ENCODE measurements at regions not wholly inside any gene's neighbourhood (a gene's known extent, or its start where the extent isn't known, plus 50 kb on each side); places are given as distances from the start of the nearest gene placed in this dataset.
"Not testable (repeated sequence)": the region's sequence is repeated elsewhere in the genome, so short reads cannot be mapped to it uniquely, and the experiment has no call there.

DNA sequence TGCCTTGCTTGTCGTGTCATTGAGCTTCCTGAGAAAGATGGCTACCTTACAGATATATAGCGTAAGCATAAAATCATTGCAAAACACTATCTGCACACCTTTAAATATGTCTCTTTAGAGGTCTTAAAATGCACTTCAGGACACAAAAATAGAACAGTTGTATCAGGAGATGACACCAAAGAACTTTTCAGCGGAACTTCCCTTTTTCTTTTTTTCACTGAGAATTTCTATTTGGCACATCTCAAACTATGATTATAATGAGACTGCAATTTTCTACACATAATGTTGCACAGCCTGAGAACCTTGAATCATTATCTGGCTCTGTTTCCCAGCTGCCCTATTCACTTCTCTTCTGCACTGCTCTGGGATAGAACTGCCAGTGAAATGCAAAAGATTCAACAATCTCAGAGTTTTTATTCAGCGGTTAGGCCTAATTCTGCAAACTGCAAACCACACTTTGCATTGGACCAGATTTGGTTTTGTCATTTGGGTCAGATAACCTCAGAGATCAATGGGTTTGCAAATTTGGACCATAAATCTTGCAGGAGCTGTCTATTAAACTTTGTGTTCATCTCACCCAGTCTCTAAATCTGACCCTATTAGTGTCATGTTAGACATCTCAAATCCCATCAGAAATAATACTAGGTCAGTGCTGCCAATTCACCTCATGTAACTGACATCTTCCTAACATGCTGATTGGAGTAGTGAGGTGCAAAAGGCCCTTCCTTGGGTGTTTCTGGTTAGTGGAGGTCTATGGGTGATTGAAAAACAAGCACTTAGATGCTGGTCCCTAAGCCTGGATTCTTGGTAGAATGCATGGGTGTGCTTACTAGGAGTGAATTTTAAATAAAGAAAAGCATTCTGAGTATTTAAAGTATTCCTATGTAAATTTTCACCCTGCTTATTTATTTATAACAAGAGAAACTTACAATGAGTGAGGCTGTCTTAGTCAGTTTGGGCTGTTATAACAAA lies 382.7 kb downstream of the UTRN start:
- DNase-seq (ENCODE audit: low read depth, low spot score), result no peak
- Histone ChIP-seq H3K36me3 (ENCODE audit: control insufficient read depth, insufficient read depth, low read length) (no peaks in the 10 kb centered on the region), H3K4me3 (ENCODE audit: low read length) (no peak overlapping the region), H3K27me3 (ENCODE audit: control insufficient read depth, insufficient read depth, low read length) (no peaks in the 10 kb centered on the region), H3K27ac (ENCODE audit: low read length) (no peak overlapping the region), H3K4me1 (ENCODE audit: control insufficient read depth, insufficient read depth, low read length) (no peaks in the 10 kb centered on the region), H3K9me3 (ENCODE audit: control insufficient read depth, insufficient read depth, low read length) (no peaks in the 10 kb centered on the region)
- WGBS (ENCODE audit: insufficient coverage, insufficient read length), result no CpG with 5 or more reads among the region's 4 CpGs

- no CpG with 5 or more reads among the region's 1 CpG for WGBS (ENCODE audit: insufficient coverage, insufficient read length)
- H3K36me3 ChIP-seq (ENCODE audit: control insufficient read depth, insufficient read depth, low read length); H3K27ac ChIP-seq (ENCODE audit: low read length); H3K9me3 ChIP-seq (ENCODE audit: control insufficient read depth, insufficient read depth, low read length); H3K4me1 ChIP-seq (ENCODE audit: control insufficient read depth, insufficient read depth, low read length); H3K27me3 ChIP-seq (ENCODE audit: control insufficient read depth, insufficient read depth, low read length); DNase-seq (ENCODE audit: low read depth, low spot score); H3K4me3 ChIP-seq (ENCODE audit: low read length): not testable (repeated sequence)
Observed at GRCh38 chr6:144670259-144670658, 385.1 kb downstream of the UTRN start.

DNA sequence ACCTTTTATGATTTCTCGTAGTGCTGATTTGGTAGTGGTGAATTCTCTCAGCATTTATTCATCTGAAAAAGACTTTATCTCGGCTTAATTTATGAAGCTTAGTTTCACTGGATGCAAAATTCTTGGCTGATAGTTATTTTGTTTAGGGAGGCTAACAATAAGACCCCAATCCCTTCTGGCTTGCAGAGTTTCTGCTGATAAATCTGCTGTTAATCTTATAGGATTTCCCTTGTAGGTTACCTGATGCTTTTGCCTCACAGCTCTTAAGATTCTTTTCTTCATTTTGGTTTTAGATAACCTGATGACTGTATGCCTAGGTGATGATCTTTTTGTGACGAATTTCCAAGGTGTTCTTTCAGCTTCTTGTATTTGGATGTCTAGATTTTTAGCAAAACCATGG lies 388.7 kb downstream of the UTRN start:
- Histone ChIP-seq H3K4me1 (ENCODE audit: control insufficient read depth, insufficient read depth, low read length) (peaks cover 2% of the 10 kb centered on the region), H3K27me3 (ENCODE audit: control insufficient read depth, insufficient read depth, low read length) (no peaks in the 10 kb centered on the region), H3K9me3 (ENCODE audit: control insufficient read depth, insufficient read depth, low read length) (no peaks in the 10 kb centered on the region), H3K27ac (ENCODE audit: low read length) (no peak overlapping the region), H3K4me3 (ENCODE audit: low read length) (no peak overlapping the region), H3K36me3 (ENCODE audit: control insufficient read depth, insufficient read depth, low read length) (no peaks in the 10 kb centered on the region)
- DNase-seq (ENCODE audit: low read depth, low spot score), result no peak
- no CpG with 5 or more reads among the region's 3 CpGs for WGBS (ENCODE audit: insufficient coverage, insufficient read length)

- Histone ChIP-seq H3K27ac (ENCODE audit: low read length) (no peak overlapping the region), H3K27me3 (ENCODE audit: control insufficient read depth, insufficient read depth, low read length) (no peaks in the 10 kb centered on the region), H3K4me3 (ENCODE audit: low read length) (no peak overlapping the region), H3K4me1 (ENCODE audit: control insufficient read depth, insufficient read depth, low read length) (peaks cover 2% of the 10 kb centered on the region), H3K9me3 (ENCODE audit: control insufficient read depth, insufficient read depth, low read length) (no peaks in the 10 kb centered on the region), H3K36me3 (ENCODE audit: control insufficient read depth, insufficient read depth, low read length) (no peaks in the 10 kb centered on the region)
- no peak for DNase-seq (ENCODE audit: low read depth, low spot score)
- no CpG with 5 or more reads among the region's 6 CpGs for WGBS (ENCODE audit: insufficient coverage, insufficient read length)
Observed at GRCh38 chr6:144675231-144675861, 390.2 kb downstream of the UTRN start.

GRCh38 chr6:144676310-144676709 lies 391.2 kb downstream of the UTRN start:
- H3K9me3 ChIP-seq (ENCODE audit: control insufficient read depth, insufficient read depth, low read length); H3K4me3 ChIP-seq (ENCODE audit: low read length); H3K4me1 ChIP-seq (ENCODE audit: control insufficient read depth, insufficient read depth, low read length); H3K27ac ChIP-seq (ENCODE audit: low read length); DNase-seq (ENCODE audit: low read depth, low spot score); H3K27me3 ChIP-seq (ENCODE audit: control insufficient read depth, insufficient read depth, low read length); H3K36me3 ChIP-seq (ENCODE audit: control insufficient read depth, insufficient read depth, low read length): not testable (repeated sequence)
- WGBS (ENCODE audit: insufficient coverage, insufficient read length), result no CpG with 5 or more reads among the region's 3 CpGs

GRCh38 chr6:144677263-144677662 lies 392.1 kb downstream of the UTRN start:
- not testable (repeated sequence) for H3K27ac ChIP-seq (ENCODE audit: low read length); DNase-seq (ENCODE audit: low read depth, low spot score); H3K9me3 ChIP-seq (ENCODE audit: control insufficient read depth, insufficient read depth, low read length); H3K4me3 ChIP-seq (ENCODE audit: low read length); H3K36me3 ChIP-seq (ENCODE audit: control insufficient read depth, insufficient read depth, low read length); H3K27me3 ChIP-seq (ENCODE audit: control insufficient read depth, insufficient read depth, low read length); H3K4me1 ChIP-seq (ENCODE audit: control insufficient read depth, insufficient read depth, low read length)
- no CpG with 5 or more reads among the region's 4 CpGs for WGBS (ENCODE audit: insufficient coverage, insufficient read length)

DNA sequence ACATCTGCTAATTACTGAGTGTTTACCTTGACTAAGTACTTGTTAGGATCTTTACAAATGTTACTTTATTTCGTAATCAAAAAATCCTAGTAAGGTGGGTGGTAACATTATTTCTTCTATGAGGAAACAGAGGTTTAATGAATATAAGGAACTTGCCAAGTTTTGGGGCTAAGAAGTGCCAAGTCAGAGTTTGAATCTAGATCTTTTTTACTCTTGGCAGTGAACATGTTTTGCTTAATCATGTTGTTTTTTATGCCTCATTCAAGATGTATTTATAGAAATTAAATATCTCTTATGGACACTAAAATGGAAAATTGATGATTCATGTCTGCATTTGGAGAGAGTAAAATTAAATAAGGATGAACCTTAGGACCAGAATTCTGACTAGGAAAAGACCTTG lies 393.7 kb downstream of the UTRN start:
- H3K4me1 ChIP-seq (ENCODE audit: control insufficient read depth, insufficient read depth, low read length), result peaks cover 2% of the 10 kb centered on the region
- no CpG with 5 or more reads among the region's 1 CpG for WGBS (ENCODE audit: insufficient coverage, insufficient read length)
- no peaks in the 10 kb centered on the region for H3K36me3 ChIP-seq (ENCODE audit: control insufficient read depth, insufficient read depth, low read length)
- no peak overlapping the region for H3K27ac ChIP-seq (ENCODE audit: low read length)
- H3K27me3 ChIP-seq (ENCODE audit: control insufficient read depth, insufficient read depth, low read length), result no peaks in the 10 kb centered on the region
- H3K9me3 ChIP-seq (ENCODE audit: control insufficient read depth, insufficient read depth, low read length), result no peaks in the 10 kb centered on the region
- H3K4me3 ChIP-seq (ENCODE audit: low read length), result no peak overlapping the region
- no peak for DNase-seq (ENCODE audit: low read depth, low spot score)

DNA sequence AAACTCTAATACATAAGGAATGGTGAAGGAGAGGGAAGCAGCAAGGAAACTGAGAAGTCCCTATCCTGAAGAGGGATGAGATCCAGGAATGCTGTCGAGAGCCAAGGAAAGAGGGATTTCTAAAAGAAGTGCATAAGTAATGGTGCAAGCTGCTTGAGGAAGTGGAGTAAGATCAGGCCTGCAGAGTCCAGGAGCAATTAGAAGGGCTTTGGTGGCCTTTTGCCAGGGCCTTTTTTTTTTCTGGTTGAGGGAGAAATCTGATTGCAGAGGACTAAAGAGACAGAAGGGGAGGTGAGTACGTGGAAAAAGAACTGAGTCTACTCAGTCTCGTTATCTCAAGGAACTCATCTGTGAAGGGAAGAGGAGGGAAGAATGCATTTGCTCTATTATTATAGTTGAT lies 396.2 kb downstream of the UTRN start:
- Histone ChIP-seq H3K36me3 (ENCODE audit: control insufficient read depth, insufficient read depth, low read length) (no peaks in the 10 kb centered on the region), H3K9me3 (ENCODE audit: control insufficient read depth, insufficient read depth, low read length) (no peaks in the 10 kb centered on the region), H3K4me1 (ENCODE audit: control insufficient read depth, insufficient read depth, low read length) (no peaks in the 10 kb centered on the region), H3K4me3 (ENCODE audit: low read length) (no peak overlapping the region), H3K27me3 (ENCODE audit: control insufficient read depth, insufficient read depth, low read length) (no peaks in the 10 kb centered on the region), H3K27ac (ENCODE audit: low read length) (no peak overlapping the region)
- WGBS (ENCODE audit: insufficient coverage, insufficient read length), result no CpG with 5 or more reads among the region's 3 CpGs
- DNase-seq (ENCODE audit: low read depth, low spot score), result no peak

DNA sequence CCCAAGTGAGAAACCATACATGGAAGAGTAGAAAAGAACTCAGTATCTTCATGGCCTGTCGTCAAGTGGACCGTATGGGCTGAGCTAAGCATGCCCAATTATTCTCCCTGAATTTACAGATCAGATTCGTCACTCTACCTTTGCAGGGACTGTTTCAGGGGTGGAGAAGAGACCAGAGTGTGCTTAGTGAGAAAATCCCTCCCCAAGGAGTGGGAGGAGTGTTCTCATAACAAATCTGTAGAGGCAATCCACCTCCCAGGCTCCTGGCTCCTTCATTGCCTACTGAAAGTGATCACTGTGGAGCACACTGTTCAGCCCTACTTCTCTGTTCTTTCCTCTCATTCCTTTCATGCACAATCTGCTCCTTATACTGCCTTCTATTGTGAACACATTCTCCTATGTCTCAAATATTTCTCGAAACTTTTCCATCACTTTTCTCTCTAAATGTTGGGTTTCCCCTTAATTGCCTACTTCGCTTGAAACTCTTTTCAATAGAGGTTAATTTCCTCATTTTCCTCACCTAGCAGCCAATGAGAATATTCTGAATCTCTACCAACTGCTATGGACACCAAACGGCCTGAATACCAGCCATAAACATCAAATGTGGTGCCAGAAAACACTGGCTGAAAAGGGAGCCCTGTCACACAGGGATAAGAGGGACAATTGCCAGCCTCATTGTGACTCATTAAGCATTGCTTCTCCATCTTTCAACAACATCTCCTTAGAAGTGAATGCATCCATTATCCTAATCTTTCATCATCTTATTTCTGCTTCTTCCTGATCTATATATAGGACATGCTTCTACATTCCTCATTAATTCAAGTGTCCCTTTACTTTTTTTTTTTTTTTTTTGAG lies 398.3 kb downstream of the UTRN start:
- no peaks in the 10 kb centered on the region for H3K4me1 ChIP-seq (ENCODE audit: control insufficient read depth, insufficient read depth, low read length)
- H3K27ac ChIP-seq (ENCODE audit: low read length), result no peak overlapping the region
- no peak for DNase-seq (ENCODE audit: low read depth, low spot score)
- WGBS (ENCODE audit: insufficient coverage, insufficient read length), result 100% methylated on average over 1 of the region's 6 CpGs
- no peaks in the 10 kb centered on the region for H3K27me3 ChIP-seq (ENCODE audit: control insufficient read depth, insufficient read depth, low read length)
- no peaks in the 10 kb centered on the region for H3K36me3 ChIP-seq (ENCODE audit: control insufficient read depth, insufficient read depth, low read length)
- no peak overlapping the region for H3K4me3 ChIP-seq (ENCODE audit: low read length)
- H3K9me3 ChIP-seq (ENCODE audit: control insufficient read depth, insufficient read depth, low read length), result no peaks in the 10 kb centered on the region

- Histone ChIP-seq H3K9me3 (ENCODE audit: control insufficient read depth, insufficient read depth, low read length) (no peaks in the 10 kb centered on the region), H3K27me3 (ENCODE audit: control insufficient read depth, insufficient read depth, low read length) (no peaks in the 10 kb centered on the region), H3K4me1 (ENCODE audit: control insufficient read depth, insufficient read depth, low read length) (peaks cover 2% of the 10 kb centered on the region; the same call in 1 of the 2 replicates), H3K4me3 (ENCODE audit: low read length) (no peak overlapping the region), H3K27ac (ENCODE audit: low read length) (no peak overlapping the region), H3K36me3 (ENCODE audit: control insufficient read depth, insufficient read depth, low read length) (no peaks in the 10 kb centered on the region)
- DNase-seq (ENCODE audit: low read depth, low spot score), result no peak
Observed at GRCh38 chr6:144688713-144689112, 403.6 kb downstream of the UTRN start.

Data from iPS DF 6.9 (cell line).